Fibroblast of the conjunctiva (primary cell): ENCODE measurements at regions not wholly inside any gene's neighbourhood (a gene's known extent, or its start where the extent isn't known, plus 50 kb on each side); places are given as distances from the start of the nearest gene placed in this dataset.

ENCODE experiments used
- DNase-seq: peaks from one replicate; pipeline ENCODE4 v3.0.0-alpha.2; 2010; ENCODE audit warnings: low read depth

- no peak for DNase-seq
Observed at GRCh38 chr3:73796382-73796781, 171.6 kb upstream of the PDZRN3 start.

GRCh38 chr3:73791356-73791755 is 166.6 kb upstream of the PDZRN3 start:
- no peak for DNase-seq

- no peak for DNase-seq
Observed at GRCh38 chr3:73789825-73790444, 165.2 kb upstream of the PDZRN3 start.

- no peak for DNase-seq
Observed at GRCh38 chr3:73787620-73788019, 162.9 kb upstream of the PDZRN3 start.

- DNase-seq, result no peak
Observed at GRCh38 chr3:73786998-73787397, 162.3 kb upstream of the PDZRN3 start.

- peak; percentile 94 for DNase-seq
Observed at GRCh38 chr3:73786321-73786807, 161.6 kb upstream of the PDZRN3 start.

- no peak for DNase-seq
Observed at GRCh38 chr3:73784686-73785392, 160.1 kb upstream of the PDZRN3 start.

GRCh38 chr3:73783811-73784210 is 159.1 kb upstream of the PDZRN3 start:
- no peak for DNase-seq

GRCh38 chr3:73781541-73781940 is 156.8 kb upstream of the PDZRN3 start:
- no peak for DNase-seq

GRCh38 chr3:73774645-73775044 is 149.9 kb upstream of the PDZRN3 start:
- DNase-seq, result no peak

GRCh38 chr3:73773233-73773632 is 148.5 kb upstream of the PDZRN3 start:
- no peak for DNase-seq

GRCh38 chr3:73772076-73772886 is 147.5 kb upstream of the PDZRN3 start:
- no peak for DNase-seq

- DNase-seq, result no peak
Observed at GRCh38 chr3:73768524-73769308, 144.0 kb upstream of the PDZRN3 start.

- peak; percentile 92 for DNase-seq
Observed at GRCh38 chr3:73766599-73767381, 142.0 kb upstream of the PDZRN3 start.

GRCh38 chr3:73765878-73766545 is 141.3 kb upstream of the PDZRN3 start:
- peak; percentile 60 for DNase-seq

GRCh38 chr3:73762855-73763254 is 138.1 kb upstream of the PDZRN3 start:
- no peak for DNase-seq

- peak; percentile 12 for DNase-seq
Observed at GRCh38 chr3:73759297-73759711, 134.6 kb upstream of the PDZRN3 start.

GRCh38 chr3:73757536-73757935 is 132.8 kb upstream of the PDZRN3 start:
- no peak for DNase-seq

GRCh38 chr3:73753985-73754384 is 129.2 kb upstream of the PDZRN3 start:
- no peak for DNase-seq

- DNase-seq, result no peak
Observed at GRCh38 chr3:73752338-73752737, 127.6 kb upstream of the PDZRN3 start.

GRCh38 chr3:73746623-73747022 is 121.9 kb upstream of the PDZRN3 start:
- DNase-seq, result no peak
